ENCODE measurements at regions not wholly inside any gene's neighbourhood (a gene's known extent, or its start where the extent isn't known, plus 50 kb on each side); places are given as distances from the start of the nearest gene placed in this dataset.
"Not testable (repeated sequence)": the region's sequence is repeated elsewhere in the genome, so short reads cannot be mapped to it uniquely, and the experiment has no call there.

DNA sequence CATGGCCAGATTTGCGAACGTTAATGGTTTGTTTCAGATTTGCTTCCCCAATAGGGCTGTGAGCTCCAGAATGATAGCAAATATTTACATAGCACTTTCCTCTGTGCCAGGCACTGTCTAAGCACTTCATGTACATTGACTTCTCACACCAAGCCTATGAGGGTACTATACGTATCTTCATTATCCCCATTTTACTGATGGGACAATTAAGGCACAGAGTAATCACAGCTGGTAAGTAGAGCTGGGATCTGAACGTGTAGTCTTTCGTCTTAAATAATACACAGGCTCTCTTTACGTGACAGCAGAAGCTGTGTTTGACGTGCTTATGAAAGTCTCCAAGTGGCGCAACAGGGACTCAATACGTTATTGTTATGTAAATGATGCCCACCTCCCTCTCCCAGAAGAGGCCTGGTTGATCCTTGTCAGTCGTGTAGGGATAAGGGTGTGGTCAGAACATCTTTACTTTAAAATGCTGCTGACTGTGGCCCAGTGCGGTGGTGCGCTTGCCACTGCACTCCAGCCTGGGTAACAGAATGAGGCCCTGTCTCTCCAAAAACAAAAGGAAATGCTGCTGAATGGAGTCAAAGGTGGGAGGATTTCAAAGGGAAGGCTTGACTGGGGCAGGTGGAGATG lies 66.3 kb upstream of the TCL1B start:
- Histone ChIP-seq H3K9me3 (ENCODE audit: control insufficient read depth, insufficient read depth, low read length) (no peaks in the 10 kb centered on the region), H3K4me1 (ENCODE audit: control insufficient read depth, insufficient read depth, low read length) (no peaks in the 10 kb centered on the region), H3K27ac (ENCODE audit: low read depth, low read length) (no peak overlapping the region), H3K4me3 (ENCODE audit: low read depth, low read length) (no peak overlapping the region), H3K36me3 (ENCODE audit: control insufficient read depth, insufficient read depth, low read length) (no peaks in the 10 kb centered on the region), H3K27me3 (ENCODE audit: control insufficient read depth, insufficient read depth, low read length) (no peaks in the 10 kb centered on the region)
- DNase-seq (ENCODE audit: low read depth in 4 of 6, low spot score in 6 of 6) = no peak
- WGBS (ENCODE audit: insufficient coverage) = 65% methylated on average over 5 of the region's 12 CpGs

DNA sequence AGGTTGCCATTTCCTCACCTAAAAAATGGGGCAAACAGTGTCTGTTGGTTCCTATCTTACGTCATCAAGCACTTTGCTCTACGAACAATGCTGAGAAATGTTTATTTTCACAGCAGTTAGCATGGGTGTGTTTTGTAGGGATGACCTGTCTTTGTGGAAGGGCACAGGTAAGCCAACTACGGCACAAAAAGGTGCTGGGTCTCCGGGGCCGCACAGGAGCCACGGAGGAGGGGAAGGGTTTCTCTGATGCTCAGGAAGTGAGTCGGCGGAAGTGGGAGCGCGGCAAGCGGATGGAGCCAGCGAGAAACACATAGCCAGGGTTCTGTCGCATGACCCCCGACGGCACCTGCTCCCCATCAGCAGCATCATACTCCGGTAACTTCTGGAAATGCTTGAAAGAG lies 65.6 kb upstream of the TCL1B start:
- Histone ChIP-seq H3K4me3 (ENCODE audit: low read depth, low read length) (no peak overlapping the region), H3K9me3 (ENCODE audit: control insufficient read depth, insufficient read depth, low read length) (no peaks in the 10 kb centered on the region), H3K27ac (ENCODE audit: low read depth, low read length) (no peak overlapping the region), H3K36me3 (ENCODE audit: control insufficient read depth, insufficient read depth, low read length) (no peaks in the 10 kb centered on the region), H3K27me3 (ENCODE audit: control insufficient read depth, insufficient read depth, low read length) (no peaks in the 10 kb centered on the region), H3K4me1 (ENCODE audit: control insufficient read depth, insufficient read depth, low read length) (no peaks in the 10 kb centered on the region)
- DNase-seq (ENCODE audit: low read depth in 4 of 6, low spot score in 6 of 6) = no peak
- WGBS (ENCODE audit: insufficient coverage) = 96% methylated on average over 15 of the region's 16 CpGs

DNA sequence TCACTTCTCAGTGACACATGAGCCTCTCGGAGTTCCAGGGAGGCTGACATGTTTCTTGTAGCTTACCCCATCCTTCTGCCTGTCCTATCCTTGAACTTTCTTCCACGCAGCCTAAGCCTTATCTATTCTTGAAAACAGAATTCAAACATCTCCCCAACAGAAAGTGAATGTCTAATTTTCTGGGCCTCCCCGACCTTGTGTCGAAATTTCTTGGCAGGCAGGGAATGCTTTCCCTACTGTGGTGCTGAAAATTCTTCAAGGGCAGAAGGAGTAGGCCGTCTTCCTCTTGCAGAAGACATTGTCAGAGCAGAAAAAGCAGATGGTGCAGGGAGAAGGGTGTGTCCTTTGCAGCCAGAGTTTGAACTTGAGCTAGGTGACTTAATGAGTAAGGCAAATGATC lies 63.0 kb upstream of the TCL1B start:
- no peak for DNase-seq (ENCODE audit: low read depth in 4 of 6, low spot score in 6 of 6)
- 76% methylated on average over 5 of the region's 5 CpGs for WGBS (ENCODE audit: insufficient coverage)
- no peak overlapping the region for H3K27ac ChIP-seq (ENCODE audit: low read depth, low read length)
- H3K4me1 ChIP-seq (ENCODE audit: control insufficient read depth, insufficient read depth, low read length) = no peaks in the 10 kb centered on the region
- H3K27me3 ChIP-seq (ENCODE audit: control insufficient read depth, insufficient read depth, low read length) = no peaks in the 10 kb centered on the region
- H3K36me3 ChIP-seq (ENCODE audit: control insufficient read depth, insufficient read depth, low read length) = no peaks in the 10 kb centered on the region
- no peak overlapping the region for H3K4me3 ChIP-seq (ENCODE audit: low read depth, low read length)
- H3K9me3 ChIP-seq (ENCODE audit: control insufficient read depth, insufficient read depth, low read length) = no peaks in the 10 kb centered on the region

DNA sequence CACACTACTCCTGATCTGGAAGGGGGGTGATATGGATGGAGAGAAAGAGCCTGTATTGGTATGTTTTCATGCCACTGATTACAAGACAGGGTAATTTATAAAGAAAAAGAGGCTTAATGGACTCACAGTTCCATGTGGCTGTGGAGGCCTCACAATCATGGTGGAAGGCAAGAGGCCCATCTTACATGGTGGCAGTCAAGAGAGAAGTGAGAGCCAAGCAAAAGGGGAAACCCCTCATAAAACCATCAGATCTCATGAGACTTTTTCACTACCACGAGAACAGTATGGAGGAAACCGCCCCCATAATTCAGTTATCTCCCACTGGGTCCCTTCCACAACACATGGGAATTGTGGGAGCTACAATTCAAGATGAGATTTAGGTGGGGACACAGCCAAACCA lies 60.5 kb upstream of the TCL1B start:
- not testable (repeated sequence) for H3K4me3 ChIP-seq (ENCODE audit: low read depth, low read length); H3K36me3 ChIP-seq (ENCODE audit: control insufficient read depth, insufficient read depth, low read length); H3K4me1 ChIP-seq (ENCODE audit: control insufficient read depth, insufficient read depth, low read length); DNase-seq (ENCODE audit: low read depth in 4 of 6, low spot score in 6 of 6); H3K27ac ChIP-seq (ENCODE audit: low read depth, low read length); H3K9me3 ChIP-seq (ENCODE audit: control insufficient read depth, insufficient read depth, low read length); H3K27me3 ChIP-seq (ENCODE audit: control insufficient read depth, insufficient read depth, low read length)
- no CpG with 5 or more reads among the region's 2 CpGs for WGBS (ENCODE audit: insufficient coverage)

DNA sequence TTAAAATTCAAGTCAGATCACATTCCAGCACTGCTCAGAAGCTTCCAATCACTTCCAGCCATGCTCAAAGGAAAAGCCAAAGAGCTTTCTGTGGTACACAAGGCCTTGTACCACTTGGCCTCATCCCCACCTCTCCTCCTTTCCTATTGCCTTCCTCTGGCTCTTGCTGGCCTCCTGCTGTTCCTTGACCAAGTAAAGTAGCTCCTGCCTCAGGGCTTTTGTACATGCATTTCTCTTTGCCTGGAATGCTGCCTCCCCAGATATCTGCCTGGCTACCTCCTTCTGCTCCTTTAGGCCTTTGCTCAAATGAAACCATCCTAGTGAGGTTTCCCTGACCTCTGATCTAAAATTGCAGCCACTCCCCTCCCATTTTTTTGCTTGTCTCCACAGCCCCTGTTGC lies 51.2 kb upstream of the TCL1B start:
- Histone ChIP-seq H3K36me3 (ENCODE audit: control insufficient read depth, insufficient read depth, low read length) (no peaks in the 10 kb centered on the region), H3K27me3 (ENCODE audit: control insufficient read depth, insufficient read depth, low read length) (no peaks in the 10 kb centered on the region), H3K4me1 (ENCODE audit: control insufficient read depth, insufficient read depth, low read length) (no peaks in the 10 kb centered on the region), H3K4me3 (ENCODE audit: low read depth, low read length) (no peak overlapping the region), H3K9me3 (ENCODE audit: control insufficient read depth, insufficient read depth, low read length) (peaks cover 3% of the 10 kb centered on the region), H3K27ac (ENCODE audit: low read depth, low read length) (no peak overlapping the region)
- peak in 1 of 6 donors; percentile 41 for DNase-seq (ENCODE audit: low read depth in 4 of 6, low spot score in 6 of 6)
